GM12891 (cell line): ENCODE measurements at regions not wholly inside any gene's neighbourhood (a gene's known extent, or its start where the extent isn't known, plus 50 kb on each side); places are given as distances from the start of the nearest gene placed in this dataset.

Source experiments
- PAX5 ChIP-seq: IDR thresholded peaks from 2 replicates; pipeline ENCODE4 v1.6.1; 2011; ENCODE audit warnings: low read length, moderate library complexity, mild to moderate bottlenecking; ENCODE audit not compliant: insufficient read depth, severe bottlenecking
- POLR2AphosphoS5 ChIP-seq: IDR thresholded peaks from 2 replicates; pipeline ENCODE4 v1.6.1; 2011; ENCODE audit warnings: low read depth, low read length, control low read depth

DNA sequence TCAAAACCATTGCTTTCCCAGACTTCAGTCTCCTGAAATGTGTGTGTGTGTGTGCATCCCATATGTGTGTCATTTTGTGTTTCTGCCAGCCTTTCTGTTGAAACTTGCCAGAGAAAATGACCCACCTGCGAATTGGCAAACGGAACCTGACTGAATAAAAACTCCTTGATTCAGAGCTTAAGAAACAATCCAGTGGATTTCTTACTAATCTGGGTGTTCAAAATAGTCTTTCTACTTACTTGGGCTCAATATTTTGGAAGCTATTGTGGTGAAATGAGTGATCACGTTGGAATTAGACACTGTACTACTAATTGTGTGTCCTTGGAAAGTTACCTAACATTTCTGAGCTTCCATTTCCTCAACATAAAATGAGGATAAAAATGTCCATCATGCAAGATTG lies 138.9 kb upstream of the ERG start:
- TF ChIP-seq POLR2AphosphoS5, result no peak
- no peak for TF ChIP-seq PAX5
